Stomach smooth muscle (tissue), 2 donors: ENCODE measurements at regions not wholly inside any gene's neighbourhood (a gene's known extent, or its start where the extent isn't known, plus 50 kb on each side); places are given as distances from the start of the nearest gene placed in this dataset.
"Not testable (repeated sequence)": the region's sequence is repeated elsewhere in the genome, so short reads cannot be mapped to it uniquely, and the experiment has no call there.

ENCODE experiments used
- H3K27ac ChIP-seq: one replicate; pipeline ENCODE4 v1.7.0; 2013; ENCODE audit warnings: mild to moderate bottlenecking, low read length, inconsistent platforms
- H3K27me3 ChIP-seq, 2 donors: one replicate each; pipeline ENCODE4 v1.7.0; 2013; ENCODE audit warnings: low read length in 2 of 2; ENCODE audit not compliant: insufficient read depth in 2 of 2, control insufficient read depth in 1 of 2
- H3K36me3 ChIP-seq, 2 donors: one replicate each; pipeline ENCODE4 v1.7.0; 2013; ENCODE audit warnings: low read length in 2 of 2; ENCODE audit not compliant: control insufficient read depth in 2 of 2, insufficient read depth in 2 of 2
- H3K4me1 ChIP-seq: one replicate; pipeline ENCODE4 v1.7.0; 2013; ENCODE audit warnings: low read length; ENCODE audit not compliant: control insufficient read depth, insufficient read depth
- H3K4me3 ChIP-seq, 2 donors: one replicate each; pipeline ENCODE4 v1.7.0; 2013; ENCODE audit warnings: low read length in 2 of 2
- H3K9ac ChIP-seq, 2 donors: one replicate each; pipeline ENCODE4 v1.7.0; 2013; ENCODE audit warnings: low read length in 2 of 2, mild to moderate bottlenecking in 1 of 2
- H3K9me3 ChIP-seq, 2 donors: one replicate each; pipeline ENCODE4 v1.7.0; 2013; ENCODE audit warnings: low read length in 2 of 2; ENCODE audit not compliant: control insufficient read depth in 2 of 2
- donor health status: healthy.
- donor health status: Pancreatic carcinoma.

DNA sequence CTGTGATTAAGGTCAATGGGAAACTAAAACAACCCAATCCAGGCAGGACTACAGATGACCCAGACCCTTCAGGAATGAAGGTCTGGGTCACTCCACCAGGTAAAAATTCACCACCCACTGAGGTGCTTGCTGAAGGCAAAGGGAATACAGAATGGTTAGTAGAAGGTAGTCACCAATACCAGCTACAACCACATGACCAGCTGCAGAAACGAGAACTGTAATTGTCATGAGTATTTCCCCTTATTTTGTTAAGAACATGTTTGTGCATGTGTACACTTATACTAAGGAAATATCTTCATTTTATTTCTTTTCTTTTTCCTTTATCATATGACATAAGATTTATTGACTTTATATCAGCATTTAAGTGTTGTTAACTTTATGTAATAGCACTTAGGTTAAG, 126.1 kb upstream of the ZC3H12C start:
- H3K4me1 ChIP-seq, H3K27ac ChIP-seq, H3K27me3 ChIP-seq, H3K36me3 ChIP-seq, H3K4me3 ChIP-seq, H3K9ac ChIP-seq, H3K9me3 ChIP-seq: not testable (repeated sequence)

- no peak overlapping the region for H3K9ac ChIP-seq
- H3K9me3 ChIP-seq, result no peaks in the 10 kb centered on the region
- peaks cover 2% of the 10 kb centered on the region for H3K4me1 ChIP-seq
- no peaks in the 10 kb centered on the region for H3K36me3 ChIP-seq
- H3K4me3 ChIP-seq, result no peak overlapping the region
- no peaks in the 10 kb centered on the region for H3K27me3 ChIP-seq
- no peak overlapping the region for H3K27ac ChIP-seq
Observed at GRCh38 chr11:109968299-109968698, 124.9 kb upstream of the ZC3H12C start.

DNA sequence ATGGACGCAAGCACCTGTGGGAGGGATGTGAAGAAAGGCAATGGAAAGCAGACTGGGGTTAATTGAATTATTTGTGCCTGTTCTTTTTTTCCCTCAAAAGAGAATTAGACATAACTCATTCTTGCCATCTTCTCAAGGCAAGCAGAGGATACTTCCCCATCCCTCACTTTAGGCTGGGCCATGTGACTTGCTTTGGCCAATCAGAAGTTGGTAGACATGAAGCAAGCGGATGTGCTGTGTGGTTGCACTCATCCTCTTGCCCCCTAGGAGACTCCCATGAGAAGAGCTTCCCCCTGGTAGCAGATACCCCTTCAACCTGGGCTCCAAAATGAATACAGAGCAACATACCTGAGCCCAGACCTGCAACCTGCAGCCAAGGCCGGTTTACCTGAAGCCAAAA, 124.4 kb upstream of the ZC3H12C start:
- no peak overlapping the region for H3K9ac ChIP-seq
- H3K27ac ChIP-seq, result no peak overlapping the region

GRCh38 chr11:109970516-109971183, 122.5 kb upstream of the ZC3H12C start:
- Histone ChIP-seq H3K9me3 (no peaks in the 10 kb centered on the region), H3K9ac (no peak overlapping the region), H3K36me3 (no peaks in the 10 kb centered on the region), H3K4me1 (peaks cover 2% of the 10 kb centered on the region), H3K4me3 (no peak overlapping the region), H3K27ac (no peak overlapping the region), H3K27me3 (no peaks in the 10 kb centered on the region)

More for the DNA sequence above, 124.4 kb upstream of the ZC3H12C start:
- H3K36me3 ChIP-seq, result no peaks in the 10 kb centered on the region
- H3K27me3 ChIP-seq, result no peaks in the 10 kb centered on the region
- no peak overlapping the region for H3K4me3 ChIP-seq
- H3K4me1 ChIP-seq, result peaks cover 2% of the 10 kb centered on the region
- no peaks in the 10 kb centered on the region for H3K9me3 ChIP-seq

DNA sequence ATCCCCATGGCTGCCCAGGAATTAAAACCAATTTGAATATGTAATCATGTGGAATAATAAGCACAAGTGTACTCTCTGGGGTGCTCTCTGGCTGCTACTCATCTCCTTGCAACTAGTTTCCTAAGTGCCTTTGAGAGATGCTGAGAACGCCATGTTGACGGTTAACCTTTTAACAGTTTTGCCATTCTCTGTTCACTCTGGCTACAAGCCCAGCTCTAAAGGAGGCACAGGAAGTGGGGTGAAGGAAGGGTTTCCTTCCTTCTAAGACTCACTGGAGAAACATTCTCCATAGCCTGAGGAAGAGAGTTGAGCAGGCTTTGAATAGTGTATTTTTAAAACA, 122.0 kb upstream of the ZC3H12C start:
- no peaks in the 10 kb centered on the region for H3K36me3 ChIP-seq
- no peak overlapping the region for H3K9ac ChIP-seq
- H3K27me3 ChIP-seq, result no peaks in the 10 kb centered on the region
- H3K27ac ChIP-seq, result no peak overlapping the region
- no peak overlapping the region for H3K4me3 ChIP-seq
- H3K9me3 ChIP-seq, result no peaks in the 10 kb centered on the region
- H3K4me1 ChIP-seq, result peaks cover 2% of the 10 kb centered on the region

GRCh38 chr11:109972181-109972715, 120.9 kb upstream of the ZC3H12C start:
- no peak overlapping the region for H3K27ac ChIP-seq
- H3K4me3 ChIP-seq, result no peak overlapping the region
- H3K36me3 ChIP-seq, result no peaks in the 10 kb centered on the region
- no peak overlapping the region for H3K9ac ChIP-seq
- peaks cover 2% of the 10 kb centered on the region for H3K4me1 ChIP-seq
- H3K27me3 ChIP-seq, result no peaks in the 10 kb centered on the region
- no peaks in the 10 kb centered on the region for H3K9me3 ChIP-seq

DNA sequence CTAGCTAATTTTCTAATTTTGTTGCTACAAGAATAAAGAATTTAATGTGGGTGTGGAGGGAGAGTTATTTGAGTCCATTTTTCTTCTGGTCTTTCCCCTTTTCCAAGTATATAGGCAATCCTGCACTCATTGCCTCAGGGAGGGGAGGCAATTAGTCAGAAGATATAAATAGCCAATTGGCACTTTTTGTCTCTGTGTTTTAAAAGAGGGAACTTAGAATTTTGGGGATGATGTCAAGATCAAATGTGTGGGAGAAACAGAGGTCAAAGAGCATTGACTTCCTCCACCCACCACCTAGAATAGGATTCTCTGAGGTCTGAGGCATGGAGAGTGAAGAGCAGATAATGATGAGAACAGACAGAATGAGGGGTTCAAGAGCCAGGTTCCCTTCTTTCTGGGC, 120.3 kb upstream of the ZC3H12C start:
- H3K27me3 ChIP-seq, result no peaks in the 10 kb centered on the region
- H3K36me3 ChIP-seq, result no peaks in the 10 kb centered on the region
- peaks cover 2% of the 10 kb centered on the region for H3K4me1 ChIP-seq
- H3K9me3 ChIP-seq, result no peaks in the 10 kb centered on the region
- H3K4me3 ChIP-seq, result no peak overlapping the region
- no peak overlapping the region for H3K9ac ChIP-seq
- H3K27ac ChIP-seq, result no peak overlapping the region

GRCh38 chr11:109973486-109973885, 119.7 kb upstream of the ZC3H12C start:
- no peak overlapping the region for H3K4me3 ChIP-seq
- H3K9ac ChIP-seq, result no peak overlapping the region
- H3K4me1 ChIP-seq, result peaks cover 2% of the 10 kb centered on the region
- no peaks in the 10 kb centered on the region for H3K9me3 ChIP-seq
- no peak overlapping the region for H3K27ac ChIP-seq
- no peaks in the 10 kb centered on the region for H3K27me3 ChIP-seq
- no peaks in the 10 kb centered on the region for H3K36me3 ChIP-seq

DNA sequence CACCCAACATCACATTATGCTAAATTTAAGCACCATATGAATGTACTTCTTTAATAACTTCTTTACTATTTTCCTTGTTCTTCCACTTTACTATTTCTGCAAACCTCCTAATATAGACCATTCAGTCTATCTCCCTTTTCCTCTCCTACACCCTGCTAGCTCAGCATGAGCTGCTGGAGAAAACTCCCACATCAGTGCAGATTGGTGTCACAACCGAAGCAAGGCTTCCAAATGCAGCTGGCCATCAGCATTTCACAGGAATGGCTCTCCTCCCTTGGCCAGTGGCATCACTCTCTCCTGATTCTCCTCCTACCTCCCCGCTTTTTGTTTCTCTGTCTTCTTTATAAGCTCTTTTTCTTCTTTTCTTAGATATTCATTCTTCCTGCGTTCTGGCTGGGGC, 118.7 kb upstream of the ZC3H12C start:
- Histone ChIP-seq H3K9me3 (no peaks in the 10 kb centered on the region), H3K27me3 (no peaks in the 10 kb centered on the region), H3K36me3 (no peaks in the 10 kb centered on the region)

DNA sequence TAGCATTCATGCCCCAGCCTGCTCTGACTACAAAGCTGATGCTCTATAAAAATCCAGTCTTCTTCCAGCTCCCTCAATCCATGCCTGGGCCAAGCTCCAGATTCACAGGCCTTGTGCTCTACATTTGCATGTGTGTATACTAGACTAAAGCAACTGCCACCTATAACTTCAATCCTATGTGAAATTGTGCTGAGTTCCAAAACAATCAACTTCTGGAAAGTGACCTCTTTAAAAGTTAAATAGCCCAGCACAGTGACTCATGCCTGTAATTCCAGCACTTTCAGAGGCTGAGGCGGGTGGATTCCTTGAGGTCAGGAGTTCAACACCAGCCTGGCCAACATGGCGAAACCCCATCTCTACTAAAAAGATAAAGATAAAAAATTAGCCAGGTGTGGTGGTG, 114.3 kb upstream of the ZC3H12C start:
- H3K27me3 ChIP-seq, result no peaks in the 10 kb centered on the region
- H3K9ac ChIP-seq, result no peak overlapping the region
- H3K9me3 ChIP-seq, result no peaks in the 10 kb centered on the region
- H3K4me3 ChIP-seq, result no peak overlapping the region
- no peaks in the 10 kb centered on the region for H3K4me1 ChIP-seq
- no peaks in the 10 kb centered on the region for H3K36me3 ChIP-seq
- no peak overlapping the region for H3K27ac ChIP-seq

More for the DNA sequence above, 118.7 kb upstream of the ZC3H12C start:
- peaks cover 2% of the 10 kb centered on the region for H3K4me1 ChIP-seq
- H3K9ac ChIP-seq, result no peak overlapping the region
- no peak overlapping the region for H3K27ac ChIP-seq
- H3K4me3 ChIP-seq, result no peak overlapping the region

- Histone ChIP-seq H3K9me3 (no peaks in the 10 kb centered on the region), H3K27me3 (no peaks in the 10 kb centered on the region), H3K27ac (no peak overlapping the region)
Observed at GRCh38 chr11:109981031-109981636, 112.1 kb upstream of the ZC3H12C start.

More at GRCh38 chr11:109981031-109981636, 112.1 kb upstream of the ZC3H12C start:
- Histone ChIP-seq H3K9ac (no peak overlapping the region), H3K4me1 (no peaks in the 10 kb centered on the region), H3K36me3 (no peaks in the 10 kb centered on the region), H3K4me3 (no peak overlapping the region)
